ENCODE measurements at regions not wholly inside any gene's neighbourhood (a gene's known extent, or its start where the extent isn't known, plus 50 kb on each side); places are given as distances from the start of the nearest gene placed in this dataset.

DNA sequence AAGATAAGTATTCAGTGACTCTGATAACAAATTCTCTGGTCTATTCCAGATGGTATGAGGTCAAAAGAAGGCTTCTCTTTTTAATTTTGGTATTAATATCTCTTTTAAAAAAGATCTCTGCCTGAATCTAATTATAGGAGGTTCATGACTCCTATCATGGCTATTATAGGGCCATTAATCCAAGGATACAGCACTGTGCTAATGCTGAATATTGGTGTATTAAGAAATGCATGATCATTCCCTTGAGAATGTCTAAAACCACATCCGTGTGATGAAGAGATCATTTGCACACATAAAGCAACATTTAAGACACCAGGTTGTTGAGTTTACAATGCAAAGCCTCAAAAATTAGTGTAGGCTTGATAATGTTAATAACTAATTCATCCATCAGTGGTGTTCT, 160.4 kb upstream of the MON1B start:
- intact Hi-C loops (cut with DNase I; ENCODE audit: low total_unique reads): no loop called here

DNA sequence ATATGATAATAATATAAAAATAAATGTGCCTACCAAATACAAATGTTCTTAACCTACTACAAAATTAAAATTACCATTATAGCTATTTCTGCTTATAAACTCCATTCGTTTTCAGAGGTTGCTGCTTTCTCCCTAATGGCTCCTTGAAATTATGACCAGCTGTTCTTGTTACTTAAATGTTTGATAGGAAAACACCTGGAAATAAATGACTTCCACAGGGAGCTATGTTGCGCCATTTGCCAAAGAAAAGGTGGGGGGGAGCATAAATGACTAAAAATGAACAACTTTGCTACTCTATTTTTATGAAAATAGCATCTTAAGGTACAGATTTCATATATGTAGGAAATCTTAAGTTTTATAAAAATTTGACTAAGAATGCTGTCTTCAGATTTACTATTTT, 157.5 kb upstream of the MON1B start:
- intact Hi-C loops (cut with DNase I; ENCODE audit: low total_unique reads): no loop called here
- Histone ChIP-seq H3K4me1 (no peaks in the 10 kb centered on the region), H3K9me3 (peaks cover 0 to 7% (median 0%) of the 10 kb centered on the region in 4 donors), H3K27ac (no peak overlapping the region), H3K27me3 (no peaks in the 10 kb centered on the region), H3K36me3 (no peaks in the 10 kb centered on the region), H3K4me3 (no peak overlapping the region)
- 68 to 81% (median 72%) methylated on average over 2 of the region's 2 CpGs for WGBS, 5 donors
- no peak for TF ChIP-seq POLR2A (IDR thresholded peaks at IDR 0.05)
- DNase-seq: no peak

More for the DNA sequence above, 160.4 kb upstream of the MON1B start:
- Histone ChIP-seq H3K36me3 (no peaks in the 10 kb centered on the region), H3K9me3 (no peaks in the 10 kb centered on the region), H3K27ac (no peak overlapping the region), H3K27me3 (no peaks in the 10 kb centered on the region), H3K4me1 (no peaks in the 10 kb centered on the region), H3K4me3 (no peak overlapping the region)
- WGBS, 5 donors: 52 to 89% (median 71%) methylated on average over 1 of the region's 1 CpG
- no peak for DNase-seq
- no peak for TF ChIP-seq POLR2AphosphoS5 (IDR thresholded peaks at IDR 0.05)
- TF ChIP-seq POLR2A (IDR thresholded peaks at IDR 0.05): no peak
- TF ChIP-seq, protein P1, sequence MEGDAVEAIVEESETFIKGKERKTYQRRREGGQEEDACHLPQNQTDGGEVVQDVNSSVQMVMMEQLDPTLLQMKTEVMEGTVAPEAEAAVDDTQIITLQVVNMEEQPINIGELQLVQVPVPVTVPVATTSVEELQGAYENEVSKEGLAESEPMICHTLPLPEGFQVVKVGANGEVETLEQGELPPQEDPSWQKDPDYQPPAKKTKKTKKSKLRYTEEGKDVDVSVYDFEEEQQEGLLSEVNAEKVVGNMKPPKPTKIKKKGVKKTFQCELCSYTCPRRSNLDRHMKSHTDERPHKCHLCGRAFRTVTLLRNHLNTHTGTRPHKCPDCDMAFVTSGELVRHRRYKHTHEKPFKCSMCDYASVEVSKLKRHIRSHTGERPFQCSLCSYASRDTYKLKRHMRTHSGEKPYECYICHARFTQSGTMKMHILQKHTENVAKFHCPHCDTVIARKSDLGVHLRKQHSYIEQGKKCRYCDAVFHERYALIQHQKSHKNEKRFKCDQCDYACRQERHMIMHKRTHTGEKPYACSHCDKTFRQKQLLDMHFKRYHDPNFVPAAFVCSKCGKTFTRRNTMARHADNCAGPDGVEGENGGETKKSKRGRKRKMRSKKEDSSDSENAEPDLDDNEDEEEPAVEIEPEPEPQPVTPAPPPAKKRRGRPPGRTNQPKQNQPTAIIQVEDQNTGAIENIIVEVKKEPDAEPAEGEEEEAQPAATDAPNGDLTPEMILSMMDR (IDR thresholded peaks at IDR 0.05): no peak
- TF ChIP-seq EP300 (IDR thresholded peaks at IDR 0.05): no peak

DNA sequence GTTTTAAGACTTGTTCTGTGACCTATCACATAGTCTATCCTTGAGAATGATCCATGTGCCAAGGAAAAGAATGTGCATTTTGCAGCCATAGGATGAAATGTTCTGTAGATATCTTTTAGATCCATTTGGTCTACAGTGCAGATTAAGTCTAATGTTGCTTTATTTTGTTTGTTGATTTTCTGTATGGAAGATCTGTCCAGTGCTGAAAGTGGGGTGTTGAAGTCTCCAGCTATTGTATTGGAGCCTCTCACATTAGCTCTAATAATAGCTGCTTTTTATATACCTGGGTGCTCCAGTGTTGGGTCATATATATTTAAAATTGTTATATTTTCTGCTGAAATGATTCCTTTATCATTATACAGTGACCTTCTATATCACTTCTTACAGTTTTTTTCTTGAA, 155.6 kb upstream of the MON1B start:
- H3K4me3 ChIP-seq: no peak overlapping the region
- TF ChIP-seq POLR2A (IDR thresholded peaks at IDR 0.05) (no peak), POLR2AphosphoS5 (IDR thresholded peaks at IDR 0.05) (no peak)
- no peaks in the 10 kb centered on the region for H3K27me3 ChIP-seq
- DNase-seq: no peak
- intact Hi-C loops (cut with DNase I; ENCODE audit: low total_unique reads): no loop called here
- no peaks in the 10 kb centered on the region for H3K36me3 ChIP-seq
- no peak overlapping the region for H3K27ac ChIP-seq
- H3K4me1 ChIP-seq: no peaks in the 10 kb centered on the region
- H3K9me3 ChIP-seq: peaks cover 0 to 7% (median 0%) of the 10 kb centered on the region in 4 donors

DNA sequence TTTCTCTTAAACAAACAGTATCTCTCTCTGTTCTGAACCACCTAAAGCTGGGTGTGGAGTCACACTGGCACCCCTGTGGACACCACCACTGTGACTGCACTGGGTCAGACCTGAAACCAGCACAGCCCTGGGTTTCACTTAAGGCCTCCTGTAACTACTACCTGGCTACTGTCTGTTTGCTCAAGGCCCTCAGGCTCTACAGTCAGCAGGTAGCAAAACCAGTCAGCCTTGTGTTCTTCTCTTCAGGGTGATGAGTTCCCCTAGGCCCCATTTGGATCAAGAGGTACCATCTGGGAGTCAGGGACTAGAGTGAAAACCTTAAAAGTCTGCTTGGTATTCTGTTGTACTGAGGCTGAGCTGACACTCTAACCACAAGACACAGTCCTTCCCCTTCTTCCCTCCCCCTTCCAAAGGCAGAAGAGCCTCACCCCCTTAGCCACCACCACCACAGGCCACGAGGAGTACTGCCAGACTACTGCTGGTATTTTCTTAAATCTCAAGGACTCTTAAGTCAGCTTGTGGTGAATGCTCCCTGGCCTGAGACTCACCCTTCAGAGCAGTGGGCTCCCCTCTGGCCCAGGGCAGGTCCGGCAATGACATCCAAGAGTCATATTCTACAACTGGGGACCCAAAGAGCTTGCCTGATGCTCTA, 153.2 kb upstream of the MON1B start:
- Histone ChIP-seq H3K27ac (no peak overlapping the region), H3K27me3 (no peaks in the 10 kb centered on the region), H3K36me3 (no peaks in the 10 kb centered on the region), H3K9me3 (peaks cover 0 to 7% (median 0%) of the 10 kb centered on the region in 4 donors), H3K4me1 (no peaks in the 10 kb centered on the region), H3K4me3 (no peak overlapping the region)
- WGBS, 5 donors: 63 to 86% (median 69%) methylated on average over 1 to 2 of the region's 2 CpGs
- TF ChIP-seq POLR2A (IDR thresholded peaks at IDR 0.05): no peak
- no peak for TF ChIP-seq POLR2AphosphoS5 (IDR thresholded peaks at IDR 0.05)
- TF ChIP-seq EP300 (IDR thresholded peaks at IDR 0.05): no peak
- TF ChIP-seq, protein P1 (IDR thresholded peaks at IDR 0.05): no peak
- no peak for DNase-seq
- intact Hi-C loops (cut with DNase I; ENCODE audit: low total_unique reads): no loop called here

DNA sequence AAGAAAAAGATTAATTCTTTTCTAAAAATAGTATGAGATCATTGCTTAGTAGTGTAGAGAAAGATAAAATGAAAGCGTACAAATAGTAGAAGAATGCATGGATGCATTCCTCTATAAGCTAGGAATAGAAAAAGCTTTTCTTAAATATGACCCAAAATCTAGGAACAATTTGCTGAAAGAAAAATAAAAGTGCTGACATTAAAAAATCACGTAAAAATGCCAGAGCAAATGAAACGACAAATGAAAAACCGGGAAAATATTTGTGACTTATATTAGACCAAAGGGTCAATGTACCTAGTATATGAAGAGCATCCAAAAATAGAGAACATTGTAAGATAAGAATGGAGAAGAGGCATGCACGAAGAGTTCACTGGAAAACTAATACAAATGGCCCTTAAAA, 149.5 kb upstream of the MON1B start:
- Histone ChIP-seq H3K27me3 (no peaks in the 10 kb centered on the region), H3K36me3 (no peaks in the 10 kb centered on the region), H3K4me3 (no peak overlapping the region), H3K4me1 (no peaks in the 10 kb centered on the region), H3K27ac (no peak overlapping the region), H3K9me3 (peaks cover 0 to 7% (median 0%) of the 10 kb centered on the region in 4 donors)
- intact Hi-C loops (cut with DNase I; ENCODE audit: low total_unique reads): no loop called here
- DNase-seq: no peak
- WGBS, 5 donors: 61 to 84% (median 80%) methylated on average over 5 of the region's 5 CpGs
- TF ChIP-seq POLR2AphosphoS5 (IDR thresholded peaks at IDR 0.05): no peak
- TF ChIP-seq, protein P1 (IDR thresholded peaks at IDR 0.05): no peak

All from stomach (tissue), 8 donors.